Astrocyte of the cerebellum (primary cell): ENCODE measurements at regions not wholly inside any gene's neighbourhood (a gene's known extent, or its start where the extent isn't known, plus 50 kb on each side); places are given as distances from the start of the nearest gene placed in this dataset.
A peak's percentile ranks its signal among the peaks of the same experiment; 100 is the strongest.

Experiments
- DNase-seq: peaks from one replicate; pipeline ENCODE4 v3.0.0-alpha.2; 2011; ENCODE audit warnings: low read depth
- H3K4me3 ChIP-seq: 2 replicates; pipeline ENCODE4 v1.5.1; 2011; ENCODE audit warnings: mild to moderate bottlenecking, low read depth, low read length, moderate library complexity
- in situ Hi-C: cut with HindIII; loops from 2 replicates; pipeline ENCODE4 v1.10.0; 2017; ENCODE audit warnings: low sequenced_read_pairs
- TF ChIP-seq, protein P1 (sequence below): IDR thresholded peaks from 2 replicates; pipeline ENCODE4 v1.5.1; 2012; ENCODE audit warnings: low read length, low read depth, moderate library complexity, mild to moderate bottlenecking; ENCODE audit errors: missing control alignments

DNA sequence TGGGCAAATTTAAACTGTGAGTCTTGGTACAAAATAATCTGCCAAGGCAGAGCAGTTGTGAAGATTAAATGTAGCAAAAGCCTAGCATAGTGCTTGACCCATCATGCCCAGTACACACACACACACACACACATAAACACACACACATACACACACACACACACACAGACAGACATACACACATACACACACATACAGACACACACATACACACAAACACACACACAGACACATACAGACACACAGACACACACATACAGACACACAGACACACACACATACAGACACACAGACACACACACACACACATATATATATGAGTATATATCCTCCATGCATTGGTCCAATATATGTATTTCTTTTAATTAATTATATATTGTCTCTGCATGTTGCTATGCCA is 328.8 kb upstream of the DNAJC19 start:
- in situ Hi-C loops: no loop called here
- TF ChIP-seq, protein P1, sequence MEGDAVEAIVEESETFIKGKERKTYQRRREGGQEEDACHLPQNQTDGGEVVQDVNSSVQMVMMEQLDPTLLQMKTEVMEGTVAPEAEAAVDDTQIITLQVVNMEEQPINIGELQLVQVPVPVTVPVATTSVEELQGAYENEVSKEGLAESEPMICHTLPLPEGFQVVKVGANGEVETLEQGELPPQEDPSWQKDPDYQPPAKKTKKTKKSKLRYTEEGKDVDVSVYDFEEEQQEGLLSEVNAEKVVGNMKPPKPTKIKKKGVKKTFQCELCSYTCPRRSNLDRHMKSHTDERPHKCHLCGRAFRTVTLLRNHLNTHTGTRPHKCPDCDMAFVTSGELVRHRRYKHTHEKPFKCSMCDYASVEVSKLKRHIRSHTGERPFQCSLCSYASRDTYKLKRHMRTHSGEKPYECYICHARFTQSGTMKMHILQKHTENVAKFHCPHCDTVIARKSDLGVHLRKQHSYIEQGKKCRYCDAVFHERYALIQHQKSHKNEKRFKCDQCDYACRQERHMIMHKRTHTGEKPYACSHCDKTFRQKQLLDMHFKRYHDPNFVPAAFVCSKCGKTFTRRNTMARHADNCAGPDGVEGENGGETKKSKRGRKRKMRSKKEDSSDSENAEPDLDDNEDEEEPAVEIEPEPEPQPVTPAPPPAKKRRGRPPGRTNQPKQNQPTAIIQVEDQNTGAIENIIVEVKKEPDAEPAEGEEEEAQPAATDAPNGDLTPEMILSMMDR: no peak
- no peak for DNase-seq
- no peak overlapping the region for H3K4me3 ChIP-seq

DNA sequence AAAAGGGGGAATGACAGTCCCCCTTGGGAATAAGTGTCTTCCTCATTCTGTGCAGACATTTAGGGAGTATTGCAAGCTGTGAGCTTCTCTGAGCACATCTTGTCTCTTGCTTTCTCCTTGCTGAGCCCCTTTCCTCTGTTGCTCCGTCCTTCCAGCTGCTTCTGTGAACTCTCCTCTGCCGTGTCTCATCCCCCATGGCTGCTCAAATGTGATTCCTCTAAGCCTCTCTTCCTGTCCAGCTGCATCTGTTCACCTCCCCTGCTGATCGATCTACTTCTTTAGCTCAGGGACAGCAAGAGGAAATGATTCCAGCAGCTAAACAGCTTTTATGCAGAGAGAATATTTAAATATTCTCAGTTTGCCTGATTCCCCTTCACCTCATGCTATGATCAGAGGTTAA is 328.0 kb upstream of the DNAJC19 start:
- no peak overlapping the region for H3K4me3 ChIP-seq
- TF ChIP-seq, protein P1: no peak
- no peak for DNase-seq
- in situ Hi-C loops: no loop called here

DNA sequence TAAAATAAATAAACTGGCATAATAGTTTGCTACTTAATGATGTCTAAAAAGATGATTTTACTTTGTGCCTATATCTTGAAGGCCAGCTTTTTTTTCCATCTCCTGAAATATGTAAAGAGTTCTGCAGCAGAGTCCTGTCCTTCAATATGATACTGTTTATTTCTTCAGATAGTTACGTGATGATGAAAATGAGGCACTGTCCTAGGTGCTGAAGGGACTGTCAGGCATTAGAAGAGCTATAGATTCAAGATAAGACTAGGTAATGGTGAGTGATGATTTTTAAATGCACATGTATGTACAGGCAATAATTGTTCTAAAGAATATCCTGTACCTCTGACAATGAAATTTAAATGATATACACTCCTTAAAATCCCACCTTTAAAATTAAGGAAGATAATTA is 326.9 kb upstream of the DNAJC19 start:
- peak; percentile 32 for DNase-seq
- H3K4me3 ChIP-seq: no peak overlapping the region
- in situ Hi-C loops: no loop called here
- TF ChIP-seq, protein P1: no peak

DNA sequence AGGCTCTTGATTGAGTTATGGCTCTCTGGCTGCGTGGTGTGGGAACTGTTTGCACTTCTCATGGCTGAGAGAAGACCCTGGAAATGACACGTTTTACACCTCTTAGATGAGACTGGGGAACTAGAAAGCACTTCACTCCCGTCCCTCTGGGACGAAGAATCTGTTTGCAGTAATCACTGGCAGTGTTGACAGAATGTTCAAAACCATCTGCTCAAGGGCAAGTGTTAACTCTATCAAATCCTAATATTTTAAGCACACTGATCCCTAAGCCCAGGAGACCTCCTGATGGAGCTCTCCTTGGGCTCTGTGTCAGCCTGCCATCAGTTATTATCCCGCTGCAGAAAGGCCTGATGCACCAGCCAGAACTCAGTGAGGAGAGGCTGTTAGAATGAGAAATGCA is 323.8 kb upstream of the DNAJC19 start:
- TF ChIP-seq, protein P1: no peak
- in situ Hi-C loops: loop anchor here (5.0 kb wide), 1 partner anchor 54 kb away; no protein-coding TSS in a partner anchor
- DNase-seq: no peak
- H3K4me3 ChIP-seq: no peak overlapping the region

DNA sequence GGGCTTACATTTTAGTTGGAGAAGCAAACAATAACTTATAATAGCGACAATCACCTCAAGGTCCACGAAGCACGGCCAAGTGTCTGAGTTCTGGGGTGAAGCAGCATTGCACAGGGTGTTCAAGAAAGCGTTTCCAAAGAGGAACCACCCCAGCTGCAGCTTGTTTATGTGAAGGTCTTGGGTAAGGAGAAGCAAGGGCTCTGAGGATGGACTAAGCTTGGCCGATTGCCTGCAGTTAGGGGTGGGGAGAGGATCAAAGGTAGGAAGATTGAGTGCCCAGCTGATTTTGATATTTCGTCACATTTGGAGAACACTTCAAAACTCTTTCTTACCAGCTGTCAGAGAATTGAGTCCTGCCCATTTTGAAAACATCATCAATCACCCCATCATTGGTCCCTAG is 321.6 kb upstream of the DNAJC19 start:
- in situ Hi-C loops: loop anchor here (5.0 kb wide), 1 partner anchor 56 kb away; no protein-coding TSS in a partner anchor
- TF ChIP-seq, protein P1: no peak
- no peak for DNase-seq
- H3K4me3 ChIP-seq: no peak overlapping the region

DNA sequence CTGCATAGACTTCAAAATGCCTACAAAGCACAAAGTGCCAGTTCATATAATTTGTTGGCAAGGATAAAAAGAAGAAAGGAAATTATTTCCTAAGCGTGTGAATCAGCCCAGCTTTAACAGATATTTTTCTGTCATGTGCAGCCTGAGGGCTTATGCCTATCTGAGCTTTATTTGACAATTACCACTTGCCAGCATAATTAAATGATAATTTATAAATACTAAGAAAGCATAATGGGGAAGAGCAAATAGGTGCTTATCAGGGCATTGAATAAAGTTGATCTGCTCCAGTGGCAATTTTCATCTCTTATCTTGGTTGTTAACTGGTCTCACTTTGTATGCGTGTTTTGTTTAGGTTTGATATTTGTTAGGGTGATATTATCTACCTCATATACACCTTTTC is 313.4 kb upstream of the DNAJC19 start:
- no peak overlapping the region for H3K4me3 ChIP-seq
- TF ChIP-seq, protein P1: no peak
- in situ Hi-C loops: no loop called here
- DNase-seq: no peak

GRCh38 chr3:181300033-181300432 is 310.5 kb upstream of the DNAJC19 start:
- TF ChIP-seq, protein P1: no peak
- in situ Hi-C loops: no loop called here
- no peak overlapping the region for H3K4me3 ChIP-seq
- no peak for DNase-seq
